ENCODE measurements at regions not wholly inside any gene's neighbourhood (a gene's known extent, or its start where the extent isn't known, plus 50 kb on each side); places are given as distances from the start of the nearest gene placed in this dataset.

GRCh38 chr1:189305279-189305678 is 1172.4 kb downstream of the BRINP3 start:
- intact Hi-C loops (cut with micrococcal nuclease; ENCODE audit: unreplicated experiment): no loop called here
- Histone ChIP-seq H3F3A (ENCODE audit: insufficient read depth, low read depth) (no peaks in the 10 kb centered on the region), H3K27ac (no peak overlapping the region), H3K9me2 (ENCODE audit: insufficient read depth) (peaks cover 4% of the 10 kb centered on the region; the same call in 1 of the 2 replicates), H2AFZ (no peak overlapping the region), H3K4me1 (replicated peaks; ENCODE audit: insufficient read depth) (no peaks in the 10 kb centered on the region), H3K4me2 (no peak overlapping the region), H3K4me3 (no peak overlapping the region), H4K20me1 (ENCODE audit: insufficient read depth) (no peaks in the 10 kb centered on the region), H3K79me2 (ENCODE audit: low read depth) (no peaks in the 10 kb centered on the region), H3K9me3 (ENCODE audit: insufficient read depth, low read depth) (no peaks in the 10 kb centered on the region), H3K36me3 (ENCODE audit: low read depth) (no peaks in the 10 kb centered on the region), H3K27me3 (ENCODE audit: insufficient read depth, low read depth) (no peaks in the 10 kb centered on the region)
- POLR2A ChIA-PET (ENCODE audit: unreplicated experiment): no interaction called here
- TF ChIP-seq EZH2 (IDR thresholded peaks at IDR 0.05; ENCODE audit: low read depth) (no peak), CTCF (conservative IDR thresholded peaks at IDR 0.05) (no peak)
- CTCF ChIA-PET: no interaction called here
- no peak for DNase-seq
- no TSS peak for BruUV-seq (replicated peaks)

- H3F3A ChIP-seq (ENCODE audit: insufficient read depth, low read depth): no peaks in the 10 kb centered on the region
- no peaks in the 10 kb centered on the region for H3K4me1 ChIP-seq (replicated peaks; ENCODE audit: insufficient read depth)
- no peaks in the 10 kb centered on the region for H3K79me2 ChIP-seq (ENCODE audit: low read depth)
- CTCF ChIA-PET: no interaction called here
- no TSS peak for BruUV-seq (replicated peaks)
- no peak overlapping the region for H3K4me2 ChIP-seq
- no peaks in the 10 kb centered on the region for H3K27me3 ChIP-seq (ENCODE audit: insufficient read depth, low read depth)
- H3K4me3 ChIP-seq: no peak overlapping the region
- H4K20me1 ChIP-seq (ENCODE audit: insufficient read depth): no peaks in the 10 kb centered on the region
- no peak overlapping the region for H3K27ac ChIP-seq
- intact Hi-C loops (cut with micrococcal nuclease; ENCODE audit: unreplicated experiment): no loop called here
- no peaks in the 10 kb centered on the region for H3K9me3 ChIP-seq (ENCODE audit: insufficient read depth, low read depth)
- POLR2A ChIA-PET (ENCODE audit: unreplicated experiment): no interaction called here
- no peaks in the 10 kb centered on the region for H3K9me2 ChIP-seq (ENCODE audit: insufficient read depth)
- TF ChIP-seq EZH2 (IDR thresholded peaks at IDR 0.05; ENCODE audit: low read depth) (no peak), CTCF (conservative IDR thresholded peaks at IDR 0.05) (no peak)
- no peak for DNase-seq
- H2AFZ ChIP-seq: no peak overlapping the region; the same call in 1 of the 2 replicates
- no peaks in the 10 kb centered on the region for H3K36me3 ChIP-seq (ENCODE audit: low read depth)
Measured at GRCh38 chr1:189311915-189312314, 1165.7 kb downstream of the BRINP3 start.

GRCh38 chr1:189312499-189312898 is 1165.2 kb downstream of the BRINP3 start:
- Histone ChIP-seq H3K9me2 (ENCODE audit: insufficient read depth) (no peaks in the 10 kb centered on the region), H3K27me3 (ENCODE audit: insufficient read depth, low read depth) (no peaks in the 10 kb centered on the region), H3K27ac (no peak overlapping the region), H3K9me3 (ENCODE audit: insufficient read depth, low read depth) (no peaks in the 10 kb centered on the region), H3K4me1 (replicated peaks; ENCODE audit: insufficient read depth) (no peaks in the 10 kb centered on the region), H3F3A (ENCODE audit: insufficient read depth, low read depth) (no peaks in the 10 kb centered on the region), H3K79me2 (ENCODE audit: low read depth) (no peaks in the 10 kb centered on the region), H2AFZ (no peak overlapping the region), H4K20me1 (ENCODE audit: insufficient read depth) (no peaks in the 10 kb centered on the region), H3K36me3 (ENCODE audit: low read depth) (no peaks in the 10 kb centered on the region), H3K4me3 (no peak overlapping the region), H3K4me2 (no peak overlapping the region)
- BruUV-seq (replicated peaks): no TSS peak
- POLR2A ChIA-PET (ENCODE audit: unreplicated experiment): no interaction called here
- intact Hi-C loops (cut with micrococcal nuclease; ENCODE audit: unreplicated experiment): no loop called here
- TF ChIP-seq EZH2 (IDR thresholded peaks at IDR 0.05; ENCODE audit: low read depth) (no peak), CTCF (conservative IDR thresholded peaks at IDR 0.05) (no peak)
- no peak for DNase-seq
- CTCF ChIA-PET: no interaction called here

All from PC-9 (cell line).